GM12801 (cell line): ENCODE measurements at regions not wholly inside any gene's neighbourhood (a gene's known extent, or its start where the extent isn't known, plus 50 kb on each side); places are given as distances from the start of the nearest gene placed in this dataset.

ENCODE experiments used
- TF ChIP-seq, protein P1 (sequence below): IDR thresholded peaks from one replicate; pipeline ENCODE4 v1.5.1; 2011; ENCODE audit warnings: control low read depth; ENCODE audit not compliant: insufficient read length; ENCODE audit errors: extremely low read depth

GRCh38 chr20:11296221-11296620 is 621.5 kb upstream of the BTBD3 start:
- TF ChIP-seq, protein P1, sequence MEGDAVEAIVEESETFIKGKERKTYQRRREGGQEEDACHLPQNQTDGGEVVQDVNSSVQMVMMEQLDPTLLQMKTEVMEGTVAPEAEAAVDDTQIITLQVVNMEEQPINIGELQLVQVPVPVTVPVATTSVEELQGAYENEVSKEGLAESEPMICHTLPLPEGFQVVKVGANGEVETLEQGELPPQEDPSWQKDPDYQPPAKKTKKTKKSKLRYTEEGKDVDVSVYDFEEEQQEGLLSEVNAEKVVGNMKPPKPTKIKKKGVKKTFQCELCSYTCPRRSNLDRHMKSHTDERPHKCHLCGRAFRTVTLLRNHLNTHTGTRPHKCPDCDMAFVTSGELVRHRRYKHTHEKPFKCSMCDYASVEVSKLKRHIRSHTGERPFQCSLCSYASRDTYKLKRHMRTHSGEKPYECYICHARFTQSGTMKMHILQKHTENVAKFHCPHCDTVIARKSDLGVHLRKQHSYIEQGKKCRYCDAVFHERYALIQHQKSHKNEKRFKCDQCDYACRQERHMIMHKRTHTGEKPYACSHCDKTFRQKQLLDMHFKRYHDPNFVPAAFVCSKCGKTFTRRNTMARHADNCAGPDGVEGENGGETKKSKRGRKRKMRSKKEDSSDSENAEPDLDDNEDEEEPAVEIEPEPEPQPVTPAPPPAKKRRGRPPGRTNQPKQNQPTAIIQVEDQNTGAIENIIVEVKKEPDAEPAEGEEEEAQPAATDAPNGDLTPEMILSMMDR, result no peak

GRCh38 chr20:11296951-11297350 is 620.7 kb upstream of the BTBD3 start:
- TF ChIP-seq, protein P1, result no peak

- TF ChIP-seq, protein P1, result no peak
Observed at GRCh38 chr20:11301699-11302098, 616.0 kb upstream of the BTBD3 start.

DNA sequence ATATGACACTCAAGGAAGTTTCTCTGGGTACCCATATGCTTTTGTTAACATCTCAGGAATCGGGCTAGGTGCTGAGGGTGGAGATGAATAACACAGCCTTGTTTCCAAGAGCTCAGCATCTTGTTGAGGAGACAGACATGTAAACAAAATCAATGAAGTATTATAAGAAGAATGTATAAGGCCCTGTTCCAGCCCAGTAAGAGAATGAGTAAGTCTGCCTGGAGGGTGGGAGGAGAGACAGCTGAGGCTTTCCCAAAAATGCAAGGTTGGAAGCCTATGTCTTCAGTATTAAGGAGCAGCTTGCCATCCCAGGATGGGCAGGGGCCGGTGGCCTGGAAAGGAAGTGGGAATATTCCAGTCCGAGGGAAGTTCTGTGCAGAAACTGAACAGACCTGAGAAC is 615.3 kb upstream of the BTBD3 start:
- TF ChIP-seq, protein P1, result no peak

DNA sequence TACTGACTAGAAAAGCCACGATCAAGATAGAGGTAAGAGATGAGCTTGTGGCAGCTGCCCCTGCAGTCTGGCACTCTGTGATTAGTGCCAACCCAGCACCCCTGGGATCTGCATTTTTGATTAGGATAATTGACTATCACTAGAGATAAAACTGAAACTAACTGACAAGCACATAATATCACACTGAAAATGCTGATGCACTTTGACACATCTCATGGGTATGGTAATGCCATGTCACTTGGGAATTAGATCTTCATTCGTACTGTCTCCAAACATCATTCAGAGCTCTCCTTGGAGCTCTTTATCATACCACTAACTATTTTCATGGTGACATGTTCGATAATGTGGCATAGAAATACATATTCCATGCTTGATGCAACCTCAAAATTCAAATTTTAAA is 612.9 kb upstream of the BTBD3 start:
- TF ChIP-seq, protein P1, result no peak

DNA sequence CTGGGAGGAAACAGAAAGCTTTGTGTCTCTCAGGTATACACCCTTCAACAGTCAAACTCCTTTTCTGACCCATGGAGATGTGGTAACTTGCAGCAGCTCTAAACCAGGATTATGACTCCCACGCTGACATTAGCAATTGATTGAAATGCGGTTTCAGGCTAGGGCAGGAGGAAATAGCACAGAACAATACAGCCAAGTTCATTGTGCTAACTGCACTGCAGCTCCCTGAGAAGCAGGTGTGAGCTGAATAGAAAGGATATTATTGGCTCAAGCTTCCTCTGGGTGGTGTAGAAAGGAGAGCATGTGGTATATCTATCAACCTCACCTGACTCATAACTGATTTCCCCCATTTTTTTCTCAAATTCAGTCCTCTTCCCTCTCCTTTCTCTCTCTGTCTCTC is 612.3 kb upstream of the BTBD3 start:
- TF ChIP-seq, protein P1, result no peak

DNA sequence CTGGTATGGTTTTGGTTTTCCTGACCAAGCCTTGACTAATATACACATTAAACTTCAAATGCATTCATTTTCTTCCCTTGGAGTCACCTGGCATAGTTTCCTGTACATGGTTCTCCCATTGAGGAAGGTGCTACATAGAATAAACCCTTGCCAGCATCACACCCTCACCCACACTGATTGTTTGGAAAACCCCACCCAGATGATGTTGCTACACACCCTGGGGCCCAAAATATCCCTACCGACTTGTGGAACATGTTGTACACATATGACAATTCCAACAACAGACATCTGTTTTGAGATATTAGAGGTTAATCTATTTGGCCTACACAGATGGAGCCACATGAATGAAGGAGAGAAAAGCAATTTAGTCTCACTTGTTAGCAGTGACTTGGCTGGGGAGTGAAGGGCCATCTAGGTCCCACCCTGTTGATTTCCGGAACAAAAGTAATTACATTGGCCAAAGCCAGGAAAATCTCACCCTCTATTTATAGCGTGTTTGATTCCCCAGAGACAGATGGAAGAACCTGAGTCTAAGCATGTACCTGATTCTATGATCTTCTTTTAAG is 606.0 kb upstream of the BTBD3 start:
- TF ChIP-seq, protein P1, result no peak

GRCh38 chr20:11315525-11315924 is 602.2 kb upstream of the BTBD3 start:
- TF ChIP-seq, protein P1, result no peak
